Spleen (tissue), 7 donors: ENCODE measurements at regions not wholly inside any gene's neighbourhood (a gene's known extent, or its start where the extent isn't known, plus 50 kb on each side); places are given as distances from the start of the nearest gene placed in this dataset.

ENCODE experiments used
- CTCF ChIP-seq, 11 experiments: fragments of 200-600 bp in 7 of 11; fragments of 450-650 bp in 4 of 11; sonication (generic) in 4 of 11; IDR thresholded peaks in 8 of 11; conservative IDR thresholded peaks in 3 of 11; 1 replicate in 7 of 11; 2 replicates in 4 of 11; pipeline versions ENCODE4 v1.4.0 to v1.8.0; 2016 to 2021; ENCODE audit warnings: antibody characterized with exemption in 11 of 11, inconsistent platforms in 4 of 11, mild to moderate bottlenecking in 1 of 11
- POLR2A ChIP-seq, 3 donors: fragments of 450-650 bp; IDR thresholded peaks; one replicate each; pipeline ENCODE4 v1.5.1; 2017; ENCODE audit warnings: antibody characterized with exemption in 3 of 3, mild to moderate bottlenecking in 1 of 3
- POLR2AphosphoS5 ChIP-seq, 3 donors: sonication (generic); formaldehyde crosslinking; IDR thresholded peaks; one replicate each; pipeline ENCODE4 v1.5.1; 2017; ENCODE audit warnings: antibody characterized with exemption in 3 of 3
- donor health status: DM: no; HTN: no; CAD: no; lungs with moderate emphysema.
- donor health status: DM: no; HTN: no; CAD: no.
- donor health status: DM: no; HTN: no; CAD: no.

GRCh38 chr5:5042806-5043205, 97.3 kb upstream of the ADAMTS16 start:
- TF ChIP-seq CTCF (IDR thresholded peaks at IDR 0.05 in 8 of 11, conservative IDR thresholded peaks at IDR 0.05 in 3 of 11) = no peak
- no peak for TF ChIP-seq POLR2AphosphoS5 (IDR thresholded peaks at IDR 0.05)
- TF ChIP-seq POLR2A (IDR thresholded peaks at IDR 0.05) = no peak
